IMR-90 (cell line): ENCODE measurements at regions not wholly inside any gene's neighbourhood (a gene's known extent, or its start where the extent isn't known, plus 50 kb on each side); places are given as distances from the start of the nearest gene placed in this dataset.

Experiments
- ATAC-seq: fragments of 200-7000 bp; cut with Tn5 transposase; 2 replicates; pipeline ENCODE4 v1.9.1; 2020; ENCODE audit warnings: low read depth, mild to moderate bottlenecking, moderate library complexity
- BruUV-seq: library from RNA; stranded (reverse); fragments of 400-500 nt; replicated peaks from 2 replicates; lab custom pipeline; 2021; lab: Mats Ljungman, UMichigan
- CTCF ChIA-PET: fragments of 300-600 bp; formaldehyde crosslinking; extraction: SDS; loops from one replicate; lab custom pipeline; 2021; ENCODE audit warnings: antibody characterized with exemption; lab: Yijun Ruan, JAX
- POLR2A ChIA-PET: fragments of 300-600 bp; sonication (Branson Sonifier 250); formaldehyde crosslinking; loops from one replicate; lab custom pipeline; 2022; ENCODE audit warnings: antibody characterized with exemption; ENCODE audit not compliant: unreplicated experiment; lab: Charles Lee
- DNase-seq: peaks from one replicate; pipeline ENCODE4 v3.0.0; 2013
- H2AFZ ChIP-seq: replicated peaks from 2 replicates; pipeline ENCODE3; 2013; ENCODE audit warnings: low read length, mild to moderate bottlenecking; ENCODE audit not compliant: poor library complexity
- H2AK5ac ChIP-seq: 2 replicates; pipeline ENCODE4 v1.6.1; 2013; ENCODE audit warnings: low read depth, low read length, inconsistent platforms
- H2AK9ac ChIP-seq: replicated peaks from 2 replicates; pipeline ENCODE3; 2013; ENCODE audit warnings: mild to moderate bottlenecking, low read depth, low read length, moderate library complexity; ENCODE audit not compliant: poor library complexity
- H2BK120ac ChIP-seq: 2 replicates; pipeline ENCODE4 v1.6.1; 2013; ENCODE audit warnings: low read depth, low read length, inconsistent platforms
- H2BK15ac ChIP-seq: 3 replicates; pipeline ENCODE4 v1.6.1; 2013; ENCODE audit warnings: low read depth, low read length, inconsistent platforms
- H2BK20ac ChIP-seq: 2 replicates; pipeline ENCODE4 v1.6.1; 2013; ENCODE audit warnings: low read depth, mild to moderate bottlenecking, inconsistent platforms, low read length, moderate library complexity
- H2BK5ac ChIP-seq: 2 replicates; pipeline ENCODE4 v1.6.1; 2013; ENCODE audit warnings: mild to moderate bottlenecking, low read depth, low read length, inconsistent platforms; ENCODE audit not compliant: poor library complexity, severe bottlenecking
- H3K14ac ChIP-seq: replicated peaks from 2 replicates; pipeline ENCODE4 v1.6.1; 2013; ENCODE audit warnings: low read depth, low read length, inconsistent platforms
- H3K18ac ChIP-seq: 2 replicates; pipeline ENCODE4 v1.6.1; 2013; ENCODE audit warnings: low read depth, low read length, control low read depth
- H3K23ac ChIP-seq: 2 replicates; pipeline ENCODE4 v1.6.1; 2013; ENCODE audit warnings: low read depth, low read length, inconsistent platforms
- H3K27ac ChIP-seq: 2 replicates; pipeline ENCODE4 v1.5.1; 2013; ENCODE audit warnings: mild to moderate bottlenecking, control low read depth, low read length; ENCODE audit not compliant: insufficient read depth
- H3K27me3 ChIP-seq: 2 replicates; pipeline ENCODE4 v1.6.1; 2013; ENCODE audit warnings: low read length; ENCODE audit not compliant: control insufficient read depth, insufficient read depth
- H3K36me3 ChIP-seq: 2 replicates; pipeline ENCODE4 v1.6.1; 2013; ENCODE audit warnings: low read length, mixed read lengths; ENCODE audit not compliant: control insufficient read depth, insufficient read depth
- H3K4ac ChIP-seq: 2 replicates; pipeline ENCODE4 v1.6.1; 2013; ENCODE audit warnings: low read depth, low read length, inconsistent platforms
- H3K4me1 ChIP-seq: 2 replicates; pipeline ENCODE4 v1.6.1; 2013; ENCODE audit warnings: low read length, mixed read lengths; ENCODE audit not compliant: control insufficient read depth, insufficient read depth
- H3K4me2 ChIP-seq: 2 replicates; pipeline ENCODE4 v1.6.1; 2013; ENCODE audit warnings: low read depth, mild to moderate bottlenecking, control low read depth, low read length, moderate library complexity
- H3K4me3 ChIP-seq: 2 replicates; pipeline ENCODE4 v1.5.1; 2013; ENCODE audit warnings: low read depth, mild to moderate bottlenecking, control low read depth, low read length, moderate library complexity; ENCODE audit not compliant: insufficient read depth
- H3K56ac ChIP-seq: 2 replicates; pipeline ENCODE4 v1.6.1; 2013; ENCODE audit warnings: low read length, inconsistent platforms; ENCODE audit not compliant: insufficient read depth; ENCODE audit errors: extremely low read depth
- H3K79me1 ChIP-seq, 2 experiments: 2 replicates each; pipeline ENCODE4 v1.6.1; 2013; ENCODE audit warnings: low read length in 2 of 2, inconsistent platforms in 1 of 2, low read depth in 1 of 2
- H3K9ac ChIP-seq: 2 replicates; pipeline ENCODE4 v1.6.1; 2013; ENCODE audit warnings: low read depth, low read length, control low read depth
- H3K9me1 ChIP-seq: 2 replicates; pipeline ENCODE4 v1.6.1; 2013; ENCODE audit warnings: low read length, inconsistent platforms; ENCODE audit not compliant: insufficient read depth
- H3K9me3 ChIP-seq: 2 replicates; pipeline ENCODE4 v1.6.1; 2013; ENCODE audit warnings: low read length; ENCODE audit not compliant: control insufficient read depth, insufficient read depth
- H4K20me1 ChIP-seq: 2 replicates; pipeline ENCODE4 v1.6.1; 2013; ENCODE audit warnings: low read length, inconsistent platforms; ENCODE audit not compliant: insufficient read depth
- H4K5ac ChIP-seq: 2 replicates; pipeline ENCODE4 v1.6.1; 2013; ENCODE audit warnings: mild to moderate bottlenecking, low read depth, low read length, control low read depth
- H4K8ac ChIP-seq, 2 experiments: 2 replicates each; pipeline ENCODE4 v1.6.1; 2013; ENCODE audit warnings: low read depth in 2 of 2, low read length in 2 of 2, control low read depth in 1 of 2, inconsistent platforms in 1 of 2
- H4K91ac ChIP-seq: 2 replicates; pipeline ENCODE4 v1.6.1; 2013; ENCODE audit warnings: low read depth, low read length, inconsistent platforms; ENCODE audit not compliant: insufficient read depth
- BHLHE40 ChIP-seq: fragments of 150-350 bp; IDR thresholded peaks from 2 replicates; pipeline ENCODE4 v1.6.1; 2016; ENCODE audit warnings: mild to moderate bottlenecking, low read depth, low read length
- CEBPB ChIP-seq: IDR thresholded peaks from 2 replicates; pipeline ENCODE4 v1.6.1; 2012; ENCODE audit warnings: low read depth, low read length, improper control_type of control experiment
- CHD1 ChIP-seq: IDR thresholded peaks from 2 replicates; pipeline ENCODE4 v1.6.1; 2012; ENCODE audit warnings: low read depth, low read length, improper control_type of control experiment
- CTCF ChIP-seq: conservative IDR thresholded peaks from 2 replicates; pipeline ENCODE4 v1.5.1; 2012; ENCODE audit warnings: mild to moderate bottlenecking, low read depth, low read length, improper control_type of control experiment
- ELK1 ChIP-seq: fragments of 150-350 bp; IDR thresholded peaks from 2 replicates; pipeline ENCODE4 v1.6.1; 2016; ENCODE audit warnings: low read depth, mild to moderate bottlenecking, low read length, moderate library complexity, borderline replicate concordance
- FOS ChIP-seq: fragments of 150-350 bp; IDR thresholded peaks from 2 replicates; pipeline ENCODE4 v1.6.1; 2016; ENCODE audit warnings: low read depth, low read length
- MAFK ChIP-seq: IDR thresholded peaks from 2 replicates; pipeline ENCODE4 v1.6.1; 2012; ENCODE audit warnings: low read depth, low read length, improper control_type of control experiment
- MAZ ChIP-seq: IDR thresholded peaks from 2 replicates; pipeline ENCODE4 v1.6.1; 2012; ENCODE audit warnings: low read depth, mild to moderate bottlenecking, low read length, improper control_type of control experiment, moderate library complexity, borderline replicate concordance
- MXI1 ChIP-seq: IDR thresholded peaks from 2 replicates; pipeline ENCODE4 v1.6.1; 2012; ENCODE audit warnings: low read depth, mild to moderate bottlenecking, low read length, moderate library complexity, borderline replicate concordance
- NFE2L2 ChIP-seq: fragments of 150-350 bp; IDR thresholded peaks from 2 replicates; pipeline ENCODE4 v1.6.1; 2016; ENCODE audit warnings: low read depth, mild to moderate bottlenecking, low read length
- POLR2A ChIP-seq: IDR thresholded peaks from 2 replicates; pipeline ENCODE4 v1.6.1; 2012; ENCODE audit warnings: mild to moderate bottlenecking, low read depth, low read length
- RAD21 ChIP-seq: IDR thresholded peaks from 2 replicates; pipeline ENCODE4 v1.6.1; 2012; ENCODE audit warnings: low read length, improper control_type of control experiment
- RCOR1 ChIP-seq: IDR thresholded peaks from 2 replicates; pipeline ENCODE4 v1.6.1; 2012; ENCODE audit warnings: mild to moderate bottlenecking, low read length, improper control_type of control experiment; ENCODE audit not compliant: insufficient replicate concordance
- RFX5 ChIP-seq: IDR thresholded peaks from 2 replicates; pipeline ENCODE4 v1.8.0; 2012; ENCODE audit warnings: low read depth, mild to moderate bottlenecking, low read length, moderate library complexity
- SMC3 ChIP-seq: fragments of 150-350 bp; IDR thresholded peaks from 2 replicates; pipeline ENCODE4 v1.6.1; 2016; ENCODE audit warnings: low read depth, mild to moderate bottlenecking, antibody characterized with exemption, low read length, moderate library complexity
- USF2 ChIP-seq: fragments of 150-350 bp; IDR thresholded peaks from 2 replicates; pipeline ENCODE4 v1.6.1; 2017; ENCODE audit warnings: mild to moderate bottlenecking, antibody characterized with exemption, low read length, low read depth
- WGBS, 2 experiments: methylation state at CpG; one replicate each; pipeline versions ENCODE4 v1.1.5 to v1.1.7; 2013; ENCODE audit warnings: missing lambda C conversion rate in 2 of 2; ENCODE audit not compliant: insufficient read length in 1 of 2; ENCODE audit errors: extremely low coverage in 2 of 2; 5-methylcytosine and 5-hydroxymethylcytosine counted together
- dilution Hi-C: fragments of 300-500 bp; cut with HindIII; formaldehyde crosslinking; loops from one replicate; pipeline ENCODE4 v1.14.3; 2018; ENCODE audit warnings: low sequenced_read_pairs; ENCODE audit not compliant: unreplicated experiment
- in situ Hi-C: fragments of 300-500 bp; cut with MboI; formaldehyde crosslinking; loops from 3 replicates; pipeline ENCODE4 v1.14.3; 2019; ENCODE audit warnings: low sequenced_read_pairs, inconsistent platforms, mixed read lengths
- intact Hi-C: fragments of 100-400 bp; cut with micrococcal nuclease; formaldehyde crosslinking; loops from 2 replicates; pipeline ENCODE4 v1.10.0; 2022

GRCh38 chr6:88520445-88520844 is 354.3 kb upstream of the CNR1 start:
- Histone ChIP-seq H3K4me1 (no peaks in the 10 kb centered on the region), H2BK20ac (no peak overlapping the region), H2AK5ac (no peak overlapping the region), H2BK5ac (no peak overlapping the region), H4K5ac (no peak overlapping the region), H3K4me3 (no peak overlapping the region), H3K9me1 (no peaks in the 10 kb centered on the region), H2AFZ (no peak overlapping the region), H3K36me3 (no peaks in the 10 kb centered on the region), H2BK15ac (no peak overlapping the region), H3K4ac (no peak overlapping the region), H2AK9ac (no peak overlapping the region), H3K56ac (no peak overlapping the region), H3K79me1 (no peaks in the 10 kb centered on the region), H3K27me3 (no peaks in the 10 kb centered on the region), H3K14ac (no peak overlapping the region), H3K9ac (no peak overlapping the region), H3K4me2 (no peak overlapping the region), H3K23ac (no peak overlapping the region), H3K18ac (no peak overlapping the region), H4K20me1 (no peaks in the 10 kb centered on the region), H4K8ac (no peak overlapping the region), H3K9me3 (no peaks in the 10 kb centered on the region), H3K27ac (no peak overlapping the region), H2BK120ac (no peak overlapping the region), H4K91ac (no peak overlapping the region)
- TF ChIP-seq CHD1, result no peak
- no peak for TF ChIP-seq POLR2A
- no peak for TF ChIP-seq MAFK
- TF ChIP-seq RAD21, result no peak
- no peak for TF ChIP-seq MXI1
- TF ChIP-seq RCOR1, result no peak
- no peak for TF ChIP-seq SMC3
- no peak for TF ChIP-seq RFX5
- no peak for TF ChIP-seq CEBPB
- no peak for TF ChIP-seq NFE2L2
- no peak for TF ChIP-seq BHLHE40
- no peak for TF ChIP-seq ELK1
- TF ChIP-seq USF2, result no peak
- no peak for TF ChIP-seq CTCF
- no peak for TF ChIP-seq MAZ
- no peak for TF ChIP-seq FOS
- dilution Hi-C loops (no loop called here), in situ Hi-C loops (no loop called here), intact Hi-C loops (no loop called here)
- POLR2A ChIA-PET, result no interaction called here
- no peak for DNase-seq
- WGBS, 2 experiments, result 63% methylated on average over 4 of the region's 7 CpGs; no CpG with 5 or more reads in 1 of the 2 experiments
- ATAC-seq, result no peak
- BruUV-seq, result no TSS peak
- CTCF ChIA-PET, result no interaction called here
